Gastrocnemius medialis (tissue), 4 donors: ENCODE measurements at regions not wholly inside any gene's neighbourhood (a gene's known extent, or its start where the extent isn't known, plus 50 kb on each side); places are given as distances from the start of the nearest gene placed in this dataset.

ENCODE experiments used
- POLR2A ChIP-seq, 2 donors: fragments of 450-650 bp; IDR thresholded peaks; one replicate each; pipeline ENCODE4 v1.6.1; 2017; ENCODE audit warnings: antibody characterized with exemption in 2 of 2, mild to moderate bottlenecking in 2 of 2, moderate library complexity in 2 of 2
- TF ChIP-seq, protein P1 (sequence below), 5 experiments: fragments of 450-650 bp in 3 of 5; fragments of 200-600 bp in 2 of 5; sonication (generic) in 2 of 5; IDR thresholded peaks in 4 of 5; conservative IDR thresholded peaks in 1 of 5; 1 replicate in 4 of 5; 2 replicates in 1 of 5; pipeline ENCODE4 v1.5.1; 2016 to 2019; ENCODE audit warnings: antibody characterized with exemption in 5 of 5, mild to moderate bottlenecking in 3 of 5, moderate library complexity in 3 of 5

GRCh38 chr16:73714976-73715375 is 581.6 kb upstream of the PSMD7 start:
- TF ChIP-seq, protein P1, sequence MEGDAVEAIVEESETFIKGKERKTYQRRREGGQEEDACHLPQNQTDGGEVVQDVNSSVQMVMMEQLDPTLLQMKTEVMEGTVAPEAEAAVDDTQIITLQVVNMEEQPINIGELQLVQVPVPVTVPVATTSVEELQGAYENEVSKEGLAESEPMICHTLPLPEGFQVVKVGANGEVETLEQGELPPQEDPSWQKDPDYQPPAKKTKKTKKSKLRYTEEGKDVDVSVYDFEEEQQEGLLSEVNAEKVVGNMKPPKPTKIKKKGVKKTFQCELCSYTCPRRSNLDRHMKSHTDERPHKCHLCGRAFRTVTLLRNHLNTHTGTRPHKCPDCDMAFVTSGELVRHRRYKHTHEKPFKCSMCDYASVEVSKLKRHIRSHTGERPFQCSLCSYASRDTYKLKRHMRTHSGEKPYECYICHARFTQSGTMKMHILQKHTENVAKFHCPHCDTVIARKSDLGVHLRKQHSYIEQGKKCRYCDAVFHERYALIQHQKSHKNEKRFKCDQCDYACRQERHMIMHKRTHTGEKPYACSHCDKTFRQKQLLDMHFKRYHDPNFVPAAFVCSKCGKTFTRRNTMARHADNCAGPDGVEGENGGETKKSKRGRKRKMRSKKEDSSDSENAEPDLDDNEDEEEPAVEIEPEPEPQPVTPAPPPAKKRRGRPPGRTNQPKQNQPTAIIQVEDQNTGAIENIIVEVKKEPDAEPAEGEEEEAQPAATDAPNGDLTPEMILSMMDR (IDR thresholded peaks at IDR 0.05 in 4 of 5, conservative IDR thresholded peaks at IDR 0.05 in 1 of 5): no peak
- no peak for TF ChIP-seq POLR2A (IDR thresholded peaks at IDR 0.05)
